ENCODE measurements at regions not wholly inside any gene's neighbourhood (a gene's known extent, or its start where the extent isn't known, plus 50 kb on each side); places are given as distances from the start of the nearest gene placed in this dataset.

GRCh38 chrX:99308302-99308701, 1101.8 kb downstream of the PCDH19 start:
- TF ChIP-seq POLR2A (IDR thresholded peaks at IDR 0.05; ENCODE audit: low read depth, low read length), result no peak
- TF ChIP-seq CTCF (conservative IDR thresholded peaks at IDR 0.05; ENCODE audit: low read depth, low read length), result no peak
- TF ChIP-seq RAD21 (IDR thresholded peaks at IDR 0.05; ENCODE audit: low read length), result no peak
- no peak for TF ChIP-seq ELK1 (IDR thresholded peaks at IDR 0.05; ENCODE audit: borderline replicate concordance, low read depth, low read length)
- no peak for TF ChIP-seq MXI1 (IDR thresholded peaks at IDR 0.05; ENCODE audit: borderline replicate concordance, low read depth, low read length)
- no peak for TF ChIP-seq SMC3 (IDR thresholded peaks at IDR 0.05; ENCODE audit: low read depth, low read length)
- no peak for TF ChIP-seq RFX5 (IDR thresholded peaks at IDR 0.05; ENCODE audit: low read depth, low read length)
- TF ChIP-seq MAFK (IDR thresholded peaks at IDR 0.05; ENCODE audit: low read depth, low read length), result peak; percentile 79
- TF ChIP-seq USF2 (IDR thresholded peaks at IDR 0.05; ENCODE audit: low read depth, low read length), result no peak
- no peak for TF ChIP-seq CEBPB (IDR thresholded peaks at IDR 0.05; ENCODE audit: low read depth, low read length)

Data from IMR-90 (cell line).